GM23248 (cell line): ENCODE measurements at regions not wholly inside any gene's neighbourhood (a gene's known extent, or its start where the extent isn't known, plus 50 kb on each side); places are given as distances from the start of the nearest gene placed in this dataset.

ENCODE experiments used
- DNase-seq: peaks from one replicate; pipeline ENCODE4 v3.0.0-alpha.2; 2015
- H2AFZ ChIP-seq: fragments of 200-600 bp; sonication (generic); 2 replicates; pipeline ENCODE4 v1.6.1; 2016; ENCODE audit warnings: antibody characterized with exemption
- H3F3A ChIP-seq: fragments of 200-600 bp; sonication (generic); 2 replicates; pipeline ENCODE4 v1.6.1; 2016; ENCODE audit warnings: mild to moderate bottlenecking, antibody characterized with exemption, mixed run types; ENCODE audit not compliant: insufficient read depth
- H3K27ac ChIP-seq: fragments of 200-600 bp; sonication (generic); 2 replicates; pipeline ENCODE4 v1.5.1; 2016; ENCODE audit warnings: mild to moderate bottlenecking
- H3K27me3 ChIP-seq: fragments of 200-600 bp; sonication (generic); replicated peaks from 2 replicates; pipeline ENCODE4 v1.6.1; 2016; ENCODE audit warnings: mild to moderate bottlenecking; ENCODE audit not compliant: insufficient read depth
- H3K36me3 ChIP-seq: fragments of 200-600 bp; sonication (generic); 2 replicates; pipeline ENCODE4 v1.6.1; 2016; ENCODE audit warnings: low read depth, mild to moderate bottlenecking
- H3K4me1 ChIP-seq: fragments of 200-600 bp; sonication (generic); 2 replicates; pipeline ENCODE4 v1.6.1; 2016; ENCODE audit warnings: mild to moderate bottlenecking; ENCODE audit not compliant: insufficient read depth
- H3K4me2 ChIP-seq: fragments of 200-600 bp; sonication (generic); one replicate; pipeline ENCODE4 v1.6.1; 2016; ENCODE audit warnings: mild to moderate bottlenecking; ENCODE audit not compliant: unreplicated experiment
- H3K4me3 ChIP-seq: fragments of 200-600 bp; sonication (generic); 2 replicates; pipeline ENCODE4 v1.5.1; 2016; ENCODE audit warnings: mild to moderate bottlenecking
- H3K79me2 ChIP-seq: fragments of 200-600 bp; sonication (generic); 2 replicates; pipeline ENCODE4 v1.6.1; 2016; ENCODE audit warnings: mild to moderate bottlenecking; ENCODE audit not compliant: insufficient read depth
- H3K9ac ChIP-seq: fragments of 200-600 bp; sonication (generic); 2 replicates; pipeline ENCODE4 v1.6.1; 2016; ENCODE audit warnings: mild to moderate bottlenecking
- H3K9me2 ChIP-seq: fragments of 200-600 bp; sonication (generic); 2 replicates; pipeline ENCODE4 v1.6.1; 2016; ENCODE audit warnings: mixed run types, mild to moderate bottlenecking, moderate library complexity; ENCODE audit not compliant: insufficient read depth
- H3K9me3 ChIP-seq: fragments of 200-600 bp; sonication (generic); one replicate; pipeline ENCODE4 v1.6.1; 2017; ENCODE audit warnings: low read depth
- H4K20me1 ChIP-seq: fragments of 200-600 bp; sonication (generic); 2 replicates; pipeline ENCODE4 v1.6.0; 2016; ENCODE audit not compliant: insufficient read depth
- EZH2 ChIP-seq: fragments of 200-600 bp; sonication (generic); IDR thresholded peaks from 2 replicates; pipeline ENCODE4 v1.6.1; 2018; ENCODE audit warnings: antibody characterized with exemption, mild to moderate bottlenecking; ENCODE audit not compliant: insufficient read depth, poor library complexity, severe bottlenecking
- EZH2phosphoT487 ChIP-seq: fragments of 200-600 bp; sonication (generic); IDR thresholded peaks from 2 replicates; pipeline ENCODE4 v1.6.1; 2018; ENCODE audit warnings: antibody characterized with exemption, moderate library complexity, mild to moderate bottlenecking, low read depth; ENCODE audit not compliant: insufficient read depth
- WGBS, 2 experiments: methylation state at CpG; one replicate each; pipeline ENCODE4 v1.1.6; 2015 to 2017; ENCODE audit warnings: low lambda C conversion rate in 2 of 2, low coverage in 1 of 2; ENCODE audit errors: missing lambda C conversion rate in 2 of 2; 5-methylcytosine and 5-hydroxymethylcytosine counted together
- in situ Hi-C: fragments of 300-500 bp; cut with MboI; formaldehyde crosslinking; loops from 2 replicates; pipeline ENCODE4 v1.15.0; 2020

DNA sequence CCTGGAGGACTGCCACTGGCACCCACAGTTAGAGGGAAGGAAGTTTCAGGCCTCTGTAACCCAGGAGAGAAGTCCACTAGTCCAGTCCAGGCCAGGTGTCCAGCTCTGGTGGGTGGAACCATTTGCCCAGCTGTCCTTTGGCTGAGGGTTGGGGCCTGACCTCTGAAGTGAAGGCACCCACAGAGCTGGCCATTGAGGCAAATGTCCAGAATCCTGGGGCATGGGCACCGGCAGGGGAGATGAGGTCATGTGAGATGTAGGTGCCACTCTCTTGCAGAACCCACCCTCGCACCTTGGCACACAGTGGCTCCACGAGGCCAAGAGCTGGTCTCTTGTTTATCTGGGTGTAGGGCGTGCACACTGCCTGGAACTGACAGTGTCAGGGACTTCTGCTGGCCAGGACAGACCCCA is 162.8 kb downstream of the SMAD6 start:
- WGBS, 2 experiments = 96 to 98% methylated on average over 4 of the region's 4 CpGs

DNA sequence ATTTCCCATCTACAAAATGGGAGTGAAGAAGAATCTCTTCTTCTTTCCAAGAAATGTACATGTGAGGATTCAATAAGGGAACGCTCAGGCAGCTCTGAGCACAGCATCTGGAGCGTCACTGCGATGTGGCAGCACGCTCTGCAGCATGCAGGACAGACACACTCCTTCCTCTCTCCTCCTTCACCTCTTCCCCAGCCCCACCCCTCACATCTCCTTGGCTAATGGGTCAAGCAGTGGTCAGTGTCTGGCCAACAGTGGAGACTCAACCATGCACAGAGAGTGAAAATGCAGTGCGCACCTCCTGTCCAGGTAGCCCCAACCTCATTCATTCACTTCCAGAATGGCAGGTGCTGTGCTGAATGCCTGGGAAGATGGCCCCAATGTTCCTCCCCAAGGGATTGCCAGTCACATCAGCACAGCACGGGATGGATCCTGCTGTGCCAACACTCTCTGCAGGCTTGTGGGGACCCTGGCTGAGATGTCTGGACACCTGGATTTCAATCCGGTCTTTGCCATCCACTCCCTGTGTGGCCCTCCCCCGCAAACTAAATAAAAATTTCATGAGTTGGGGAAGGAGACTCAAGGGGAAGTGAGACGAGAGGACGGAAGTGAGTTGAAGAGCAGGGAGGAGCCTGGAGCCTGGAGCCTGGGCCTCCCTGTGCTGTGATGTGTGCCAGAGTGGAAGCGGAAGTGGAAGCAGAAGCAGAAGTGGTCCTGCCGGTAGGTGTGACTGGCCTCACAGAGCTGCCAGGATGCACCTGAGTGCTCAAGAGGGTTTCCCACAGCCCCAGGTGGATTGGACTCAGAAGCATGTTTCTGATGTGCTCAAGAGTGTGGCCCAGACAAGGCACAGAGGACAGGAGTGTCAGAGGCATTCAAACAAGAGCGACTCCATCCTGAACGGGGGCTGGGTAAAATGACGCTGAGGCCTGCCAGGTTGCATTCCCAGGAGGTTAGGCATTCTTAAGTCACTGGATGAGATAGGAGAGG is 163.9 kb downstream of the SMAD6 start:
- Histone ChIP-seq H4K20me1 (no peaks in the 10 kb centered on the region), H3K27me3 (no peaks in the 10 kb centered on the region), H3K36me3 (no peaks in the 10 kb centered on the region), H3K4me1 (peaks cover 23% of the 10 kb centered on the region), H3K27ac (no peak overlapping the region), H2AFZ (no peak overlapping the region), H3K79me2 (0 out of 2 replicates have a peak, but pooled peaks cover 8% of the 10 kb centered on the region), H3K9me3 (no peaks in the 10 kb centered on the region), H3K9ac (no peak overlapping the region), H3K4me2 (no peak overlapping the region), H3F3A (no peaks in the 10 kb centered on the region), H3K9me2 (no peaks in the 10 kb centered on the region), H3K4me3 (no peak overlapping the region)
- in situ Hi-C loops = loop anchor here (10.0 kb wide), 1 partner anchor 251 kb away; no protein-coding TSS in a partner anchor
- WGBS, 2 experiments = 96 to 97% methylated on average over 15 of the region's 15 CpGs
- TF ChIP-seq EZH2 = no peak
- TF ChIP-seq EZH2phosphoT487 = no peak
- no peak for DNase-seq

More for the DNA sequence above, 162.8 kb downstream of the SMAD6 start:
- Histone ChIP-seq H3K4me1 (peaks cover 32% of the 10 kb centered on the region), H3K9ac (no peak overlapping the region), H3K4me2 (no peak overlapping the region), H3K9me3 (no peaks in the 10 kb centered on the region), H2AFZ (no peak overlapping the region), H3K4me3 (no peak overlapping the region), H3K9me2 (no peaks in the 10 kb centered on the region), H3K27me3 (no peaks in the 10 kb centered on the region), H3K27ac (no peak overlapping the region), H3K79me2 (0 out of 2 replicates have a peak, but pooled peaks cover 15% of the 10 kb centered on the region), H4K20me1 (no peaks in the 10 kb centered on the region), H3K36me3 (no peaks in the 10 kb centered on the region), H3F3A (peaks cover 4% of the 10 kb centered on the region)
- TF ChIP-seq EZH2 (no peak), EZH2phosphoT487 (no peak)
- DNase-seq = no peak
- in situ Hi-C loops = loop anchor here (10.0 kb wide), 1 partner anchor 250 kb away; no protein-coding TSS in a partner anchor

DNA sequence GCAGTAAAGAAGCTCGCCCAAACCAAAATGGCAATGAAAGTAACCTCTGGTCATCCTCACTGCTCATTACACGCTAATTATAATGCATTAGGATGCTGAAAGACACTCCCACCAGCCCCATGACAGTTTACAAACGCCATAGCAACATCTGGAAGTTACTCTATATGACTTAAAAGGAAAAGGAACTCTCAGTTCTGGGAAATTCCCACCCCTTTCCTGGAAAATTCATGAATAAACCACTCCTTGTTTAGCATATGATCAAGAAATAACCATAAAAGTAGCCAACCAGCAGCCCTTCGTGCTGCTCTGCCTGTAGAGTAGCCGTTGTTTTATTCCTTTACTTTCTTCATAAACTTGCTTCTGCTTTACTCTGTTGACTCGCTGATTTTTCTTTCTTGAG is 164.6 kb downstream of the SMAD6 start:
- Histone ChIP-seq H3K27me3 (no peaks in the 10 kb centered on the region), H3K9me3 (no peaks in the 10 kb centered on the region), H3K4me3 (no peak overlapping the region), H3K9ac (no peak overlapping the region), H3K36me3 (no peaks in the 10 kb centered on the region), H3K9me2 (no peaks in the 10 kb centered on the region), H4K20me1 (no peaks in the 10 kb centered on the region), H3K4me1 (peaks cover 18% of the 10 kb centered on the region), H3K4me2 (no peak overlapping the region), H3K79me2 (0 out of 2 replicates have a peak, but pooled peaks cover 3% of the 10 kb centered on the region), H3K27ac (no peak overlapping the region), H2AFZ (no peak overlapping the region), H3F3A (peaks cover 5% of the 10 kb centered on the region; the same call in 1 of the 2 replicates)
- in situ Hi-C loops = loop anchor here (10.0 kb wide), 1 partner anchor 252 kb away; no protein-coding TSS in a partner anchor
- TF ChIP-seq EZH2phosphoT487 (no peak), EZH2 (no peak)
- 90 to 91% methylated on average over 6 of the region's 6 CpGs for WGBS, 2 experiments
- no peak for DNase-seq

DNA sequence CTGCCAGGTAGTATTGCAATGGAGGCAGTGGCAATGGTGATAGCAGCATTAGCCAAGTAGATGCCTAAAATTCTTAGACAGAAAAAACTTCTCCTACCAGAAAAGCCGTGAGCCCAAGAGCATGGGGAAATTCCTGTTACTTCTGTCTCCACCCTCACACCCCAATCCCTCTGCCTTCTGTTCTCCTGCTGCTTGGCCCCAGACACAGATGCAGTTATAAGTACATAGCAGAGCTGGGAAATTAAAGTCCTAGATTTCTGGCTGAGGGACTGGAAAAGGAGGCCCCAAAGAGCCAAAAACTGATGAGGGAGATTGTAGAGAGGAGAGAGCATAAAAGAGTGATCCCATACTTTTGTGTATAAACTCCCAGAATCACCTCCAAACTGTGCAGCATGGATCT is 166.9 kb downstream of the SMAD6 start:
- Histone ChIP-seq H3K36me3 (no peaks in the 10 kb centered on the region), H3K4me1 (peaks cover 9% of the 10 kb centered on the region), H3K4me3 (no peak overlapping the region), H3K9ac (no peak overlapping the region), H3K9me3 (no peaks in the 10 kb centered on the region), H3K79me2 (no peaks in the 10 kb centered on the region), H3K4me2 (no peak overlapping the region), H3K9me2 (no peaks in the 10 kb centered on the region), H3K27ac (no peak overlapping the region), H4K20me1 (no peaks in the 10 kb centered on the region), H3F3A (peaks cover 14% of the 10 kb centered on the region; the same call in 1 of the 2 replicates), H3K27me3 (no peaks in the 10 kb centered on the region), H2AFZ (no peak overlapping the region)
- TF ChIP-seq EZH2 (no peak), EZH2phosphoT487 (no peak)
- in situ Hi-C loops = loop anchor here (10.0 kb wide), 1 partner anchor 254 kb away; no protein-coding TSS in a partner anchor
- WGBS, 2 experiments = 59 to 63% methylated on average over 1 of the region's 1 CpG
- DNase-seq = no peak
